ENCODE measurements at regions not wholly inside any gene's neighbourhood (a gene's known extent, or its start where the extent isn't known, plus 50 kb on each side); places are given as distances from the start of the nearest gene placed in this dataset.

- H3K9ac ChIP-seq (ENCODE audit: low read length) = no peak overlapping the region
- H3K9me3 ChIP-seq (ENCODE audit: control insufficient read depth, low read length) = peaks cover 1% of the 10 kb centered on the region
- no peak overlapping the region for H2AK5ac ChIP-seq (ENCODE audit: low read length, severe bottlenecking)
- no peaks in the 10 kb centered on the region for H3K79me1 ChIP-seq (replicated peaks; ENCODE audit: low read length, poor library complexity, severe bottlenecking)
- no peak overlapping the region for H4K8ac ChIP-seq (ENCODE audit: low read length)
- H3K36me3 ChIP-seq (ENCODE audit: control insufficient read depth in 1 of 2, insufficient read depth in 2 of 2, low read depth in 1 of 2, low read length in 2 of 2) = no peaks in the 10 kb centered on the region
- H2BK5ac ChIP-seq (ENCODE audit: low read depth, low read length, poor library complexity, severe bottlenecking) = no peak overlapping the region
- no peak overlapping the region for H2BK15ac ChIP-seq (ENCODE audit: low read depth, poor library complexity, severe bottlenecking)
- no peak overlapping the region for H3K18ac ChIP-seq (ENCODE audit: low read depth in 1 of 2, low read length in 2 of 2)
- H4K91ac ChIP-seq (ENCODE audit: low read length) = peak overlapping the region; percentile 27
- H2BK12ac ChIP-seq (ENCODE audit: low read length in 2 of 2) = no peak overlapping the region
- H3K4me1 ChIP-seq (ENCODE audit: control insufficient read depth, insufficient read depth, low read depth, low read length) = no peaks in the 10 kb centered on the region
- no peak for DNase-seq
- no peak overlapping the region for H2AFZ ChIP-seq (ENCODE audit: low read depth, low read length)
- WGBS = 76% methylated on average over 14 of the region's 14 CpGs
- H3K23ac ChIP-seq (ENCODE audit: low read length in 2 of 2) = no peak overlapping the region
- peaks cover 20 to 50% of the 10 kb centered on the region in 2 experiments for H3K27me3 ChIP-seq (ENCODE audit: control insufficient read depth in 1 of 2, insufficient read depth in 1 of 2, low read length in 2 of 2)
- no peak overlapping the region for H3K14ac ChIP-seq (ENCODE audit: low read length in 2 of 2)
- H3K4me2 ChIP-seq (ENCODE audit: low read length, poor library complexity, severe bottlenecking) = no peak overlapping the region
- H3K27ac ChIP-seq (ENCODE audit: low read length, poor library complexity, severe bottlenecking) = no peak overlapping the region
- H3K4ac ChIP-seq (ENCODE audit: low read depth in 1 of 2, low read length in 2 of 2) = no peak overlapping the region
- no peak overlapping the region for H2BK120ac ChIP-seq (ENCODE audit: low read depth, low read length)
- no peak overlapping the region for H3K4me3 ChIP-seq (ENCODE audit: insufficient read depth in 1 of 2, low read depth in 1 of 2, low read length in 2 of 2)
Observed at GRCh38 chr20:57786304-57786932, 76.6 kb upstream of the PMEPA1 start.

GRCh38 chr20:57785720-57786119, 75.9 kb upstream of the PMEPA1 start:
- no peak overlapping the region for H2AFZ ChIP-seq (ENCODE audit: low read depth, low read length)
- H3K18ac ChIP-seq (ENCODE audit: low read depth in 1 of 2, low read length in 2 of 2) = no peak overlapping the region
- H3K79me1 ChIP-seq (replicated peaks; ENCODE audit: low read length, poor library complexity, severe bottlenecking) = no peaks in the 10 kb centered on the region
- H3K27me3 ChIP-seq (ENCODE audit: control insufficient read depth in 1 of 2, insufficient read depth in 1 of 2, low read length in 2 of 2) = peaks cover 20 to 50% of the 10 kb centered on the region in 2 experiments
- H3K4me1 ChIP-seq (ENCODE audit: control insufficient read depth, insufficient read depth, low read depth, low read length) = no peaks in the 10 kb centered on the region
- WGBS = 74% methylated on average over 6 of the region's 6 CpGs
- peak overlapping the region; percentile 43 for H3K4me2 ChIP-seq (ENCODE audit: low read length, poor library complexity, severe bottlenecking)
- no peak overlapping the region for H4K91ac ChIP-seq (ENCODE audit: low read length)
- no peak overlapping the region for H3K4ac ChIP-seq (ENCODE audit: low read depth in 1 of 2, low read length in 2 of 2)
- H2BK15ac ChIP-seq (ENCODE audit: low read depth, poor library complexity, severe bottlenecking) = no peak overlapping the region
- no peak overlapping the region for H2BK12ac ChIP-seq (ENCODE audit: low read length in 2 of 2)
- no peak overlapping the region for H3K27ac ChIP-seq (ENCODE audit: low read length, poor library complexity, severe bottlenecking)
- no peaks in the 10 kb centered on the region for H3K36me3 ChIP-seq (ENCODE audit: control insufficient read depth in 1 of 2, insufficient read depth in 2 of 2, low read depth in 1 of 2, low read length in 2 of 2)
- no peak overlapping the region for H2BK120ac ChIP-seq (ENCODE audit: low read depth, low read length)
- DNase-seq = no peak
- no peak overlapping the region for H2BK5ac ChIP-seq (ENCODE audit: low read depth, low read length, poor library complexity, severe bottlenecking)
- no peak overlapping the region for H2AK5ac ChIP-seq (ENCODE audit: low read length, severe bottlenecking)
- no peak overlapping the region for H3K23ac ChIP-seq (ENCODE audit: low read length in 2 of 2)
- no peak overlapping the region for H3K4me3 ChIP-seq (ENCODE audit: insufficient read depth in 1 of 2, low read depth in 1 of 2, low read length in 2 of 2)
- no peak overlapping the region for H3K14ac ChIP-seq (ENCODE audit: low read length in 2 of 2)
- H4K8ac ChIP-seq (ENCODE audit: low read length) = no peak overlapping the region
- no peaks in the 10 kb centered on the region for H3K9me3 ChIP-seq (ENCODE audit: control insufficient read depth, low read length)
- H3K9ac ChIP-seq (ENCODE audit: low read length) = no peak overlapping the region

DNA sequence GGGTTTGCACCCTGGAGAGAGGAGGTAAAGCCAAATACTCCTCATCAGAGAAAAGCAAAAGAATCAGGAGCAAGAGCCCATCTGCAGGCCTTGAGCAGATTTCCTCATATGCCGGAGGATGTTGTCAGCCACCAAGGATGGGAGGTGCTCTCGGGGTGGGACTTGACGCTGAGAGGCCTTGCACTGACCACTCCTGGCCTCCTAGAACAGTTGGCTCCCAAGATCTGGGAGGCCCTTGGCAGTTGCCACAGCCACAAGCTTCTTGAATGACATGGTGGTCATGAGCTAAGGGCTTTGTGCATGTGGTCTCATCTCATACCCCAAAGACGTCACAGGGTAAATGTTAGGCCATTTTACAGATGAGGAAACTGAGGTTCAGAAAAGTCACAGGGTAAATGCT, 75.2 kb upstream of the PMEPA1 start:
- WGBS = 80% methylated on average over 4 of the region's 4 CpGs
- H3K36me3 ChIP-seq (ENCODE audit: control insufficient read depth in 1 of 2, insufficient read depth in 2 of 2, low read depth in 1 of 2, low read length in 2 of 2) = no peaks in the 10 kb centered on the region
- no peak overlapping the region for H2AFZ ChIP-seq (ENCODE audit: low read depth, low read length)
- no peak overlapping the region for H2BK15ac ChIP-seq (ENCODE audit: low read depth, poor library complexity, severe bottlenecking)
- no peak overlapping the region for H2AK5ac ChIP-seq (ENCODE audit: low read length, severe bottlenecking)
- no peak overlapping the region for H3K4ac ChIP-seq (ENCODE audit: low read depth in 1 of 2, low read length in 2 of 2)
- no peak overlapping the region for H3K23ac ChIP-seq (ENCODE audit: low read length in 2 of 2)
- no peak overlapping the region for H3K18ac ChIP-seq (ENCODE audit: low read depth in 1 of 2, low read length in 2 of 2)
- no peak overlapping the region for H2BK5ac ChIP-seq (ENCODE audit: low read depth, low read length, poor library complexity, severe bottlenecking)
- H3K9ac ChIP-seq (ENCODE audit: low read length) = no peak overlapping the region
- H3K4me1 ChIP-seq (ENCODE audit: control insufficient read depth, insufficient read depth, low read depth, low read length) = no peaks in the 10 kb centered on the region
- H3K79me1 ChIP-seq (replicated peaks; ENCODE audit: low read length, poor library complexity, severe bottlenecking) = no peaks in the 10 kb centered on the region
- H3K27ac ChIP-seq (ENCODE audit: low read length, poor library complexity, severe bottlenecking) = no peak overlapping the region
- H3K4me3 ChIP-seq (ENCODE audit: insufficient read depth in 1 of 2, low read depth in 1 of 2, low read length in 2 of 2) = no peak overlapping the region
- H3K9me3 ChIP-seq (ENCODE audit: control insufficient read depth, low read length) = no peaks in the 10 kb centered on the region
- H3K14ac ChIP-seq (ENCODE audit: low read length in 2 of 2) = no peak overlapping the region
- peaks cover 25 to 50% of the 10 kb centered on the region in 2 experiments for H3K27me3 ChIP-seq (ENCODE audit: control insufficient read depth in 1 of 2, insufficient read depth in 1 of 2, low read length in 2 of 2)
- no peak overlapping the region for H2BK12ac ChIP-seq (ENCODE audit: low read length in 2 of 2)
- no peak overlapping the region for H4K8ac ChIP-seq (ENCODE audit: low read length)
- H3K4me2 ChIP-seq (ENCODE audit: low read length, poor library complexity, severe bottlenecking) = no peak overlapping the region
- DNase-seq = no peak
- no peak overlapping the region for H2BK120ac ChIP-seq (ENCODE audit: low read depth, low read length)
- H4K91ac ChIP-seq (ENCODE audit: low read length) = no peak overlapping the region

DNA sequence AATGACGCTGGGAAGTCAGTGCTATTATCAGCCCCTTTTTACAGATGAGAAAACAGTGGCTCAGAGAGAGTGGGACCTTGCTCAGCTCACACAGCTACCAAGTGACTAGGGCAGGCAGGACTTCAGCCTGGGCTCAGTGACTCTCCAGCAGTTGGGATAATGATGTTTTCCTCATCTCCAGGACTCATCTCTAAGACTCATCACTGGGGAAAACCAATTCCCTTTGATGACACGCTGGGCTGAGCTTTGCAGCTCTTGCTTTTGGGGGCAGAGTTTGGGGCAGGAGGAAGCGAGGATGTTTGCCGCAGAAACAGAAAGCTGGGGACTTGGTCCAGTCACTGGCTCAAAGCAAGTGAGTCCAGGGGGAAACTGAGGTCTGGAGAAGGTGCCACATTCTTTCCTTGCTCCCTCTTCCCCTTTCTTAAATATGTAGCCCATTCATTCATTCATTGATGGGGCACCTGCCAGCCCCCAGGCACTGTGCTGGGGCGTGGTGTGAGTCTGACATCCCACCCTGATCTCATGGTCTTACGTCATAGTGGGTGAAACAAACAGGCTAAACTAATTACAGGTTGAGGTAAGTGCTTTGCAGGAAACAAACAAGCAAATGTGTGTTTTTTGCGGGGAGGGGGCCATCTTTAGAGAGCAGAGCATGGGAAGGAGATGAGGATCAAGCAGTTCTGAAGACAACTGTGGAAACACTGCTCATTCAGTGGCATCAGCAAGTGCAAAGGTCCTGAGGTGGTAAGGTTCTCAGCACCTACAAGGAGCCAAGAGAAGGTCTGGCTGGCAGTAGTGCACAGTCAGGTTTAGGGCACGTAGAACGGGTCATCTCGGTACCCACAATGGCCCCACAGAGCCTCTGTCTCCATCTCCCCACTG, 74.4 kb upstream of the PMEPA1 start:
- Histone ChIP-seq H3K23ac (ENCODE audit: low read length in 2 of 2) (no peak overlapping the region), H2BK5ac (ENCODE audit: low read depth, low read length, poor library complexity, severe bottlenecking) (no peak overlapping the region), H2BK12ac (ENCODE audit: low read length in 2 of 2) (no peak overlapping the region), H2AFZ (ENCODE audit: low read depth, low read length) (no peak overlapping the region), H3K4me2 (ENCODE audit: low read length, poor library complexity, severe bottlenecking) (no peak overlapping the region), H2AK5ac (ENCODE audit: low read length, severe bottlenecking) (no peak overlapping the region), H4K91ac (ENCODE audit: low read length) (no peak overlapping the region), H2BK120ac (ENCODE audit: low read depth, low read length) (no peak overlapping the region), H3K4ac (ENCODE audit: low read depth in 1 of 2, low read length in 2 of 2) (no peak overlapping the region), H3K4me1 (ENCODE audit: control insufficient read depth, insufficient read depth, low read depth, low read length) (peaks cover 1% of the 10 kb centered on the region), H4K8ac (ENCODE audit: low read length) (no peak overlapping the region), H3K9me3 (ENCODE audit: control insufficient read depth, low read length) (no peaks in the 10 kb centered on the region), H3K79me1 (replicated peaks; ENCODE audit: low read length, poor library complexity, severe bottlenecking) (no peaks in the 10 kb centered on the region), H3K9ac (ENCODE audit: low read length) (no peak overlapping the region), H3K36me3 (ENCODE audit: control insufficient read depth in 1 of 2, insufficient read depth in 2 of 2, low read depth in 1 of 2, low read length in 2 of 2) (no peaks in the 10 kb centered on the region), H3K14ac (ENCODE audit: low read length in 2 of 2) (no peak overlapping the region), H2BK15ac (ENCODE audit: low read depth, poor library complexity, severe bottlenecking) (no peak overlapping the region), H3K27ac (ENCODE audit: low read length, poor library complexity, severe bottlenecking) (no peak overlapping the region), H3K18ac (ENCODE audit: low read depth in 1 of 2, low read length in 2 of 2) (no peak overlapping the region), H3K27me3 (ENCODE audit: control insufficient read depth in 1 of 2, insufficient read depth in 1 of 2, low read length in 2 of 2) (peaks cover 28 to 53% of the 10 kb centered on the region in 2 experiments), H3K4me3 (ENCODE audit: insufficient read depth in 1 of 2, low read depth in 1 of 2, low read length in 2 of 2) (no peak overlapping the region)
- DNase-seq = no peak
- 81% methylated on average over 10 of the region's 10 CpGs for WGBS
